OCI-LY7 (cell line): ENCODE measurements at regions not wholly inside any gene's neighbourhood (a gene's known extent, or its start where the extent isn't known, plus 50 kb on each side); places are given as distances from the start of the nearest gene placed in this dataset.

Experiments used
- EZH2phosphoT487 ChIP-seq: fragments of 200-600 bp; sonication (generic); IDR thresholded peaks from 2 replicates; pipeline ENCODE4 v1.6.1; 2018; ENCODE audit warnings: low read depth, borderline replicate concordance, mild to moderate bottlenecking, mixed run types, antibody characterized with exemption, low read length, moderate library complexity, mixed read lengths
- TF ChIP-seq, protein P1 (sequence below): fragments of 200-600 bp; sonication (generic); conservative IDR thresholded peaks from 2 replicates; pipeline ENCODE4 v1.5.1; 2014; ENCODE audit warnings: mild to moderate bottlenecking, antibody characterized with exemption, low read length, moderate library complexity, mixed read lengths

DNA sequence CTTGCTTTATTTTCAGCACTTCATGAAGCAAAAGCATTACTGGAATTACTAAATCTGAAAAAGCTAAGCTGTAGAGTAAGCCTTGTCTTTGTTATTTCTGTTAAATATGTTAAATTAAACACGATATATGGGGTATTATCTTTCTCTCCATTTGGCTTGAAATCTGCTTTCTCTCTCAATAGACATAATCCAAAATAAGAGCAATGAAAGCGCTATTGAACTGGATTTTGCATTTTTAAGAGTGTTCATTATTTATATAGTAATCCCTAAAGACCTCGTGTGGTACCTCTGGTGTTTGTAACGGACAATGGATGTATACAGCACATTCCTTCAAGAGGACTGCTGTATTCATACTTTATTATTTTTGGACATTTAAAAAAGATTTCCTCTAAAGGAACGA is 91.5 kb upstream of the KCNE2 start:
- TF ChIP-seq, protein P1, sequence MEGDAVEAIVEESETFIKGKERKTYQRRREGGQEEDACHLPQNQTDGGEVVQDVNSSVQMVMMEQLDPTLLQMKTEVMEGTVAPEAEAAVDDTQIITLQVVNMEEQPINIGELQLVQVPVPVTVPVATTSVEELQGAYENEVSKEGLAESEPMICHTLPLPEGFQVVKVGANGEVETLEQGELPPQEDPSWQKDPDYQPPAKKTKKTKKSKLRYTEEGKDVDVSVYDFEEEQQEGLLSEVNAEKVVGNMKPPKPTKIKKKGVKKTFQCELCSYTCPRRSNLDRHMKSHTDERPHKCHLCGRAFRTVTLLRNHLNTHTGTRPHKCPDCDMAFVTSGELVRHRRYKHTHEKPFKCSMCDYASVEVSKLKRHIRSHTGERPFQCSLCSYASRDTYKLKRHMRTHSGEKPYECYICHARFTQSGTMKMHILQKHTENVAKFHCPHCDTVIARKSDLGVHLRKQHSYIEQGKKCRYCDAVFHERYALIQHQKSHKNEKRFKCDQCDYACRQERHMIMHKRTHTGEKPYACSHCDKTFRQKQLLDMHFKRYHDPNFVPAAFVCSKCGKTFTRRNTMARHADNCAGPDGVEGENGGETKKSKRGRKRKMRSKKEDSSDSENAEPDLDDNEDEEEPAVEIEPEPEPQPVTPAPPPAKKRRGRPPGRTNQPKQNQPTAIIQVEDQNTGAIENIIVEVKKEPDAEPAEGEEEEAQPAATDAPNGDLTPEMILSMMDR, result no peak
- TF ChIP-seq EZH2phosphoT487, result no peak
